ENCODE measurements at regions not wholly inside any gene's neighbourhood (a gene's known extent, or its start where the extent isn't known, plus 50 kb on each side); places are given as distances from the start of the nearest gene placed in this dataset.

GRCh38 chr3:40602778-40603385 is 78.1 kb downstream of the ZNF621 start:
- no peak overlapping the region for H2BK120ac ChIP-seq (ENCODE audit: insufficient read depth, low read length, poor library complexity)
- no peaks in the 10 kb centered on the region for H3K79me2 ChIP-seq (ENCODE audit: control insufficient read depth, insufficient read depth, low read length, poor library complexity)
- no peak overlapping the region for H3K23ac ChIP-seq (ENCODE audit: low read length)
- H4K91ac ChIP-seq (ENCODE audit: low read depth, low read length): no peak overlapping the region
- no peak overlapping the region for H2BK12ac ChIP-seq (ENCODE audit: low read length)
- DNase-seq: no peak
- no peak overlapping the region for H2AFZ ChIP-seq (ENCODE audit: insufficient read depth, low read length, poor library complexity)
- H3K4ac ChIP-seq (ENCODE audit: low read depth, low read length): no peak overlapping the region
- H4K12ac ChIP-seq (ENCODE audit: low read depth, low read length): no peak overlapping the region
- no peaks in the 10 kb centered on the region for H3K27me3 ChIP-seq (ENCODE audit: insufficient read depth, low read length)
- H3K4me2 ChIP-seq (ENCODE audit: low read length): no peak overlapping the region
- no peak overlapping the region for H2AK5ac ChIP-seq (ENCODE audit: low read length)
- H3K18ac ChIP-seq (ENCODE audit: low read length): no peak overlapping the region
- no peaks in the 10 kb centered on the region for H3K79me1 ChIP-seq (ENCODE audit: low read length)
- no peak overlapping the region for H3K9ac ChIP-seq (ENCODE audit: low read length)
- WGBS (ENCODE audit: extremely low coverage, insufficient coverage, insufficient read length): no CpG with 5 or more reads among the region's 1 CpG
- no peak overlapping the region for H3K4me3 ChIP-seq (ENCODE audit: low read depth, low read length)
- H3K4me1 ChIP-seq (ENCODE audit: control insufficient read depth in 1 of 2, insufficient read depth in 2 of 2, low read length in 2 of 2): peaks cover 0 to 3% of the 10 kb centered on the region in 2 experiments
- H4K8ac ChIP-seq (ENCODE audit: low read depth, low read length): no peak overlapping the region
- H2BK5ac ChIP-seq (ENCODE audit: low read depth, low read length, poor library complexity): no peak overlapping the region
- H3K36me3 ChIP-seq (ENCODE audit: control insufficient read depth in 1 of 2, insufficient read depth in 2 of 2, low read length in 2 of 2): no peaks in the 10 kb centered on the region
- H3K9me3 ChIP-seq (ENCODE audit: insufficient read depth, low read depth, low read length): no peaks in the 10 kb centered on the region
- no peak overlapping the region for H3K14ac ChIP-seq (ENCODE audit: low read length)
- H3K27ac ChIP-seq (ENCODE audit: low read depth, low read length): peak overlapping the region; percentile 48

- no peaks in the 10 kb centered on the region for H3K79me2 ChIP-seq (ENCODE audit: control insufficient read depth, insufficient read depth, low read length, poor library complexity)
- no peak overlapping the region for H4K91ac ChIP-seq (ENCODE audit: low read depth, low read length)
- H2BK120ac ChIP-seq (ENCODE audit: insufficient read depth, low read length, poor library complexity): no peak overlapping the region
- H3K27ac ChIP-seq (ENCODE audit: low read depth, low read length): no peak overlapping the region
- H4K12ac ChIP-seq (ENCODE audit: low read depth, low read length): no peak overlapping the region
- H3K36me3 ChIP-seq (ENCODE audit: control insufficient read depth in 1 of 2, insufficient read depth in 2 of 2, low read length in 2 of 2): no peaks in the 10 kb centered on the region
- peaks cover 0 to 3% of the 10 kb centered on the region in 2 experiments for H3K4me1 ChIP-seq (ENCODE audit: control insufficient read depth in 1 of 2, insufficient read depth in 2 of 2, low read length in 2 of 2)
- peaks cover 1% of the 10 kb centered on the region for H3K9me3 ChIP-seq (ENCODE audit: insufficient read depth, low read depth, low read length)
- H2BK5ac ChIP-seq (ENCODE audit: low read depth, low read length, poor library complexity): no peak overlapping the region
- H2BK12ac ChIP-seq (ENCODE audit: low read length): no peak overlapping the region
- no peaks in the 10 kb centered on the region for H3K27me3 ChIP-seq (ENCODE audit: insufficient read depth, low read length)
- H3K4ac ChIP-seq (ENCODE audit: low read depth, low read length): no peak overlapping the region
- no peak overlapping the region for H2AFZ ChIP-seq (ENCODE audit: insufficient read depth, low read length, poor library complexity)
- H3K14ac ChIP-seq (ENCODE audit: low read length): no peak overlapping the region
- no peak overlapping the region for H3K9ac ChIP-seq (ENCODE audit: low read length)
- H3K23ac ChIP-seq (ENCODE audit: low read length): no peak overlapping the region
- WGBS (ENCODE audit: extremely low coverage, insufficient coverage, insufficient read length): no CpG with 5 or more reads among the region's 1 CpG
- DNase-seq: peak in 1 of 2 donors; percentile 35
- no peak overlapping the region for H4K8ac ChIP-seq (ENCODE audit: low read depth, low read length)
- no peak overlapping the region for H3K18ac ChIP-seq (ENCODE audit: low read length)
- no peak overlapping the region for H3K4me3 ChIP-seq (ENCODE audit: low read depth, low read length)
- H3K4me2 ChIP-seq (ENCODE audit: low read length): no peak overlapping the region
- no peaks in the 10 kb centered on the region for H3K79me1 ChIP-seq (ENCODE audit: low read length)
- no peak overlapping the region for H2AK5ac ChIP-seq (ENCODE audit: low read length)
Measured at GRCh38 chr3:40605960-40606359, 81.2 kb downstream of the ZNF621 start.

GRCh38 chr3:40608091-40608490 is 83.3 kb downstream of the ZNF621 start:
- no peak overlapping the region for H4K12ac ChIP-seq (ENCODE audit: low read depth, low read length)
- no peak overlapping the region for H2AK5ac ChIP-seq (ENCODE audit: low read length)
- no CpG with 5 or more reads among the region's 2 CpGs for WGBS (ENCODE audit: extremely low coverage, insufficient coverage, insufficient read length)
- no peaks in the 10 kb centered on the region for H3K79me2 ChIP-seq (ENCODE audit: control insufficient read depth, insufficient read depth, low read length, poor library complexity)
- no peak overlapping the region for H3K27ac ChIP-seq (ENCODE audit: low read depth, low read length)
- H2AFZ ChIP-seq (ENCODE audit: insufficient read depth, low read length, poor library complexity): no peak overlapping the region
- H3K36me3 ChIP-seq (ENCODE audit: control insufficient read depth in 1 of 2, insufficient read depth in 2 of 2, low read length in 2 of 2): no peaks in the 10 kb centered on the region
- no peak overlapping the region for H3K4me2 ChIP-seq (ENCODE audit: low read length)
- no peak overlapping the region for H3K23ac ChIP-seq (ENCODE audit: low read length)
- no peak overlapping the region for H3K18ac ChIP-seq (ENCODE audit: low read length)
- H3K4ac ChIP-seq (ENCODE audit: low read depth, low read length): no peak overlapping the region
- no peak overlapping the region for H4K8ac ChIP-seq (ENCODE audit: low read depth, low read length)
- H4K91ac ChIP-seq (ENCODE audit: low read depth, low read length): no peak overlapping the region
- H3K4me3 ChIP-seq (ENCODE audit: low read depth, low read length): no peak overlapping the region
- peaks cover 1% of the 10 kb centered on the region for H3K9me3 ChIP-seq (ENCODE audit: insufficient read depth, low read depth, low read length)
- H3K4me1 ChIP-seq (ENCODE audit: control insufficient read depth in 1 of 2, insufficient read depth in 2 of 2, low read length in 2 of 2): peaks cover 0 to 3% of the 10 kb centered on the region in 2 experiments
- DNase-seq: no peak
- no peak overlapping the region for H2BK12ac ChIP-seq (ENCODE audit: low read length)
- H3K79me1 ChIP-seq (ENCODE audit: low read length): no peaks in the 10 kb centered on the region
- H3K27me3 ChIP-seq (ENCODE audit: insufficient read depth, low read length): no peaks in the 10 kb centered on the region
- H2BK5ac ChIP-seq (ENCODE audit: low read depth, low read length, poor library complexity): no peak overlapping the region
- no peak overlapping the region for H3K14ac ChIP-seq (ENCODE audit: low read length)
- no peak overlapping the region for H3K9ac ChIP-seq (ENCODE audit: low read length)
- no peak overlapping the region for H2BK120ac ChIP-seq (ENCODE audit: insufficient read depth, low read length, poor library complexity)

- Histone ChIP-seq H4K12ac (ENCODE audit: low read depth, low read length) (no peak overlapping the region), H4K91ac (ENCODE audit: low read depth, low read length) (no peak overlapping the region), H3K79me2 (ENCODE audit: control insufficient read depth, insufficient read depth, low read length, poor library complexity) (no peaks in the 10 kb centered on the region), H3K14ac (ENCODE audit: low read length) (no peak overlapping the region), H3K4me2 (ENCODE audit: low read length) (no peak overlapping the region), H2BK12ac (ENCODE audit: low read length) (no peak overlapping the region), H3K27ac (ENCODE audit: low read depth, low read length) (no peak overlapping the region), H2BK5ac (ENCODE audit: low read depth, low read length, poor library complexity) (no peak overlapping the region), H3K18ac (ENCODE audit: low read length) (no peak overlapping the region), H3K4me3 (ENCODE audit: low read depth, low read length) (no peak overlapping the region), H2AK5ac (ENCODE audit: low read length) (no peak overlapping the region), H4K8ac (ENCODE audit: low read depth, low read length) (no peak overlapping the region), H3K9ac (ENCODE audit: low read length) (no peak overlapping the region), H3K23ac (ENCODE audit: low read length) (no peak overlapping the region), H3K4ac (ENCODE audit: low read depth, low read length) (no peak overlapping the region), H3K79me1 (ENCODE audit: low read length) (no peaks in the 10 kb centered on the region), H3K9me3 (ENCODE audit: insufficient read depth, low read depth, low read length) (no peaks in the 10 kb centered on the region), H3K4me1 (ENCODE audit: control insufficient read depth in 1 of 2, insufficient read depth in 2 of 2, low read length in 2 of 2) (peaks cover 5 to 11% of the 10 kb centered on the region in 2 experiments), H3K27me3 (ENCODE audit: insufficient read depth, low read length) (no peaks in the 10 kb centered on the region), H2BK120ac (ENCODE audit: insufficient read depth, low read length, poor library complexity) (no peak overlapping the region), H2AFZ (ENCODE audit: insufficient read depth, low read length, poor library complexity) (no peak overlapping the region), H3K36me3 (ENCODE audit: control insufficient read depth in 1 of 2, insufficient read depth in 2 of 2, low read length in 2 of 2) (no peaks in the 10 kb centered on the region)
- no peak for DNase-seq
- whole genome bisulfite sequencing (ENCODE audit: extremely low coverage, insufficient coverage, insufficient read length): no CpG with 5 or more reads among the region's 5 CpGs
Measured at GRCh38 chr3:40613306-40613705, 88.5 kb downstream of the ZNF621 start.

Measured in trophoblast cell (in vitro differentiated cells and primary cell).